Nephron (organoid): ENCODE measurements at regions not wholly inside any gene's neighbourhood (a gene's known extent, or its start where the extent isn't known, plus 50 kb on each side); places are given as distances from the start of the nearest gene placed in this dataset.

ENCODE experiments used
- H3K27ac Mint-ChIP-seq, 3 experiments: 2 replicates each; pipeline ENCODE4 v1.8.0; 2020; ENCODE audit warnings: mixed read lengths in 3 of 3, mild to moderate bottlenecking in 2 of 3, moderate library complexity in 1 of 3
- H3K27me3 Mint-ChIP-seq: 2 replicates; pipeline ENCODE4 v1.8.0; 2021; ENCODE audit warnings: low read depth, mild to moderate bottlenecking, moderate library complexity, mixed read lengths
- H3K36me3 Mint-ChIP-seq: 2 replicates; pipeline ENCODE4 v1.8.0; 2020; ENCODE audit warnings: low read depth, mixed read lengths
- H3K4me1 Mint-ChIP-seq: 2 replicates; pipeline ENCODE4 v1.8.0; 2020; ENCODE audit warnings: mixed read lengths
- H3K4me3 Mint-ChIP-seq, 3 experiments: 2 replicates each; pipeline ENCODE4 v1.8.0; 2020; ENCODE audit warnings: mild to moderate bottlenecking in 3 of 3, mixed read lengths in 3 of 3, moderate library complexity in 2 of 3
- H3K9me3 Mint-ChIP-seq: 2 replicates; pipeline ENCODE4 v1.8.0; 2020; ENCODE audit warnings: mixed read lengths
- CTCF ChIP-seq, 3 experiments: fragments of 200-600 bp; sonication (generic); IDR thresholded peaks; one replicate each; pipeline ENCODE4 v1.5.0; 2021; ENCODE audit warnings: antibody characterized with exemption in 3 of 3; ENCODE audit not compliant: unreplicated experiment in 3 of 3

DNA sequence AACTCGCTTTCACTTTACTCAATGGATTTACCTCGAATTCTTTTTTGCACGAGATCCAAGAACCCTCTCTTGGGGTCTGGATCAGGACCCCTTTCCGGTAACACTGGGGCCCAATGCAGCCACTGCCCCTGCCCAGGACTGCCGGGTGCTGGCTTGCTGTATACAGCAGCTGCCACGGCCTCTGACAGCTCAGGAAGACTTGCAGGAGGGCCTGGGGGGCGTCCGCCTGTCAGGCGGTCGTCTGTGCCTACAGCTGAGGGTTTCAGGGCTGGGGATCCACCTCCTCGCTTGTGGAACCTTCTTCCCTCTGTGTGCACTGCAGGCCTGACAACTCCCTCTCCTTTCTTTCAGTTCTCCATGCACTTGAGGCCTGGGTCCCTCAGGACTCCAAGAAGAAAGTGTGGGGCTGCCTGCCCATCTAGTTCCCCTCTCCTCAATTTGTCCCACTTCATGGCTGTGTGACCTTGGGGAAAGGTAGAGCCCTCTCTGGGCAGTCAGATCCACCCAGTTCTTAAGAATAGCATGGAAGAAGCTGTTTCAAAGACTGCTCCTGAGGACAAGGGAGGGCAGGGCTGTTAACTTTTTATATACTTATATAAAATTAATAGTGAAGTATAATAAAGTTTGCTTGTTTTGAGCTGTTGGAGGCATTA, 75.0 kb upstream of the LGSN start:
- no peak overlapping the region for H3K27ac Mint-ChIP-seq
- H3K4me1 Mint-ChIP-seq, result no peaks in the 10 kb centered on the region
- no peaks in the 10 kb centered on the region for H3K9me3 Mint-ChIP-seq
- no peaks in the 10 kb centered on the region for H3K36me3 Mint-ChIP-seq
- TF ChIP-seq CTCF (IDR thresholded peaks at IDR 0.05; ENCODE audit: unreplicated experiment in 3 of 3), result no peak
- no peak overlapping the region for H3K4me3 Mint-ChIP-seq
- H3K27me3 Mint-ChIP-seq, result no peaks in the 10 kb centered on the region

GRCh38 chr6:63395381-63395780, 75.6 kb upstream of the LGSN start:
- Mint-ChIP-seq H3K4me1 (no peaks in the 10 kb centered on the region), H3K27me3 (no peaks in the 10 kb centered on the region), H3K9me3 (no peaks in the 10 kb centered on the region), H3K36me3 (no peaks in the 10 kb centered on the region), H3K27ac (no peak overlapping the region), H3K4me3 (no peak overlapping the region)
- TF ChIP-seq CTCF (IDR thresholded peaks at IDR 0.05; ENCODE audit: unreplicated experiment in 3 of 3), result no peak

GRCh38 chr6:63403725-63404124, 83.9 kb upstream of the LGSN start:
- Mint-ChIP-seq H3K9me3 (no peaks in the 10 kb centered on the region), H3K4me3 (no peak overlapping the region), H3K27me3 (no peaks in the 10 kb centered on the region), H3K4me1 (no peaks in the 10 kb centered on the region), H3K36me3 (no peaks in the 10 kb centered on the region), H3K27ac (no peak overlapping the region)
- no peak for TF ChIP-seq CTCF (IDR thresholded peaks at IDR 0.05; ENCODE audit: unreplicated experiment in 3 of 3)

- H3K9me3 Mint-ChIP-seq, result no peaks in the 10 kb centered on the region
- H3K27ac Mint-ChIP-seq, result no peak overlapping the region
- no peaks in the 10 kb centered on the region for H3K27me3 Mint-ChIP-seq
- H3K4me3 Mint-ChIP-seq, result no peak overlapping the region
- no peaks in the 10 kb centered on the region for H3K36me3 Mint-ChIP-seq
- no peaks in the 10 kb centered on the region for H3K4me1 Mint-ChIP-seq
- no peak for TF ChIP-seq CTCF (IDR thresholded peaks at IDR 0.05; ENCODE audit: unreplicated experiment in 3 of 3)
Observed at GRCh38 chr6:63410435-63411426, 90.9 kb upstream of the LGSN start.

- Mint-ChIP-seq H3K36me3 (no peaks in the 10 kb centered on the region), H3K4me1 (no peaks in the 10 kb centered on the region), H3K4me3 (no peak overlapping the region), H3K27me3 (no peaks in the 10 kb centered on the region), H3K27ac (no peak overlapping the region), H3K9me3 (no peaks in the 10 kb centered on the region)
- no peak for TF ChIP-seq CTCF (IDR thresholded peaks at IDR 0.05; ENCODE audit: unreplicated experiment in 3 of 3)
Observed at GRCh38 chr6:63415286-63415685, 95.5 kb upstream of the LGSN start.
